Endothelial cell (in vitro differentiated cells): ENCODE measurements at regions not wholly inside any gene's neighbourhood (a gene's known extent, or its start where the extent isn't known, plus 50 kb on each side); places are given as distances from the start of the nearest gene placed in this dataset.

Experiments
- DNase-seq: peaks from one replicate; pipeline ENCODE4 v3.0.0; 2021; ENCODE audit warnings: low spot score
- H3K27ac Mint-ChIP-seq: one replicate; pipeline ENCODE4 v1.8.0; 2021; ENCODE audit warnings: mixed read lengths, inconsistent platforms; ENCODE audit not compliant: unreplicated experiment
- H3K27me3 Mint-ChIP-seq: one replicate; pipeline ENCODE4 v1.8.0; 2021; ENCODE audit warnings: mild to moderate bottlenecking, moderate library complexity, mixed read lengths, inconsistent platforms; ENCODE audit not compliant: unreplicated experiment
- H3K36me3 Mint-ChIP-seq: one replicate; pipeline ENCODE4 v1.8.0; 2021; ENCODE audit warnings: mild to moderate bottlenecking, low read depth, mixed read lengths, inconsistent platforms; ENCODE audit not compliant: unreplicated experiment
- H3K4me1 Mint-ChIP-seq: one replicate; pipeline ENCODE4 v1.8.0; 2021; ENCODE audit warnings: mild to moderate bottlenecking, mixed read lengths, inconsistent platforms; ENCODE audit not compliant: unreplicated experiment
- H3K4me3 Mint-ChIP-seq: one replicate; pipeline ENCODE4 v1.8.0; 2021; ENCODE audit warnings: mild to moderate bottlenecking, mixed read lengths, inconsistent platforms; ENCODE audit not compliant: unreplicated experiment
- H3K9me3 Mint-ChIP-seq: one replicate; pipeline ENCODE4 v1.8.0; 2021; ENCODE audit warnings: mixed read lengths, inconsistent platforms; ENCODE audit not compliant: unreplicated experiment
- TF ChIP-seq, protein P1 (sequence below): fragments of 200-600 bp; sonication (generic); IDR thresholded peaks from one replicate; pipeline ENCODE4 v1.5.0; 2021; ENCODE audit warnings: antibody characterized with exemption; ENCODE audit not compliant: unreplicated experiment

DNA sequence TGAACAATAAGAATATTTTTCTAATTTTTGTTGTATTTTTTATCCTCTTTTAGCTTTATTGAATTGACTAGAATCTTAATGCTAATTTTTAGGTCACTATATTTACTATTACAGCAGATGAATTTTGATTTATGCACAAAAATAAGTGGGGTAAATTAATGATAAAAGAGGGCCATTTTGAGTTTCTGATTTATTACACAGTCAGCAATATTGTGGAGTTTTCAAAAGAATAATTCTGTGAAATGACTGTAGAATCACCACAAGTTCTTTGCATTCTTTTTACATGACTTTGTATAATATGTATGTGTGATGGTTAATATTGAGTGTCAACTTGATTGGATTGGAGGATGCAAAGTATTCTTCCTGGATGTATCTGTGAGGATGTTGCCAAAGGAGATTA is 812.4 kb upstream of the DPPA4 start:
- DNase-seq, result no peak
- Mint-ChIP-seq H3K4me3 (no peak overlapping the region), H3K36me3 (no peaks in the 10 kb centered on the region), H3K4me1 (no peaks in the 10 kb centered on the region), H3K9me3 (no peaks in the 10 kb centered on the region), H3K27me3 (no peaks in the 10 kb centered on the region), H3K27ac (no peak overlapping the region)
- TF ChIP-seq, protein P1, sequence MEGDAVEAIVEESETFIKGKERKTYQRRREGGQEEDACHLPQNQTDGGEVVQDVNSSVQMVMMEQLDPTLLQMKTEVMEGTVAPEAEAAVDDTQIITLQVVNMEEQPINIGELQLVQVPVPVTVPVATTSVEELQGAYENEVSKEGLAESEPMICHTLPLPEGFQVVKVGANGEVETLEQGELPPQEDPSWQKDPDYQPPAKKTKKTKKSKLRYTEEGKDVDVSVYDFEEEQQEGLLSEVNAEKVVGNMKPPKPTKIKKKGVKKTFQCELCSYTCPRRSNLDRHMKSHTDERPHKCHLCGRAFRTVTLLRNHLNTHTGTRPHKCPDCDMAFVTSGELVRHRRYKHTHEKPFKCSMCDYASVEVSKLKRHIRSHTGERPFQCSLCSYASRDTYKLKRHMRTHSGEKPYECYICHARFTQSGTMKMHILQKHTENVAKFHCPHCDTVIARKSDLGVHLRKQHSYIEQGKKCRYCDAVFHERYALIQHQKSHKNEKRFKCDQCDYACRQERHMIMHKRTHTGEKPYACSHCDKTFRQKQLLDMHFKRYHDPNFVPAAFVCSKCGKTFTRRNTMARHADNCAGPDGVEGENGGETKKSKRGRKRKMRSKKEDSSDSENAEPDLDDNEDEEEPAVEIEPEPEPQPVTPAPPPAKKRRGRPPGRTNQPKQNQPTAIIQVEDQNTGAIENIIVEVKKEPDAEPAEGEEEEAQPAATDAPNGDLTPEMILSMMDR, result no peak

DNA sequence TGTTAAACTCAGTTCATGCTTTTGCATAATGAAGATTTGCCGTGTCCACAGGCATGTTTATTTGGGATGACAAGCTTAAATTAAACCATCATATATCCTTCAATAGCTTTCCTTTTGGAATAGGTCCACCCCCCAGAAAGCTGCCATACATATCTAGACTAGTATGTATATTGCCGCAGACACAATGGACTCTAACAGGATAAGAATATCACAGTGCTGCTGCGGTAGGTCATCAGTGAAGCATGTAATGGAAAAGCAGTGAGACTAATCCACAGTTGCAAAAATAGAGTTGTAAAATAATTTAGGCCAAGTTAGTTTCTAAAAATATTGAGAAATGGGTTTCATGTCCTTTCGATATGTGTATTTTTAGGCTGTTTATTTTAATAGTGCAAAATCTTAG is 819.9 kb upstream of the DPPA4 start:
- H3K4me1 Mint-ChIP-seq, result no peaks in the 10 kb centered on the region
- H3K36me3 Mint-ChIP-seq, result no peaks in the 10 kb centered on the region
- DNase-seq, result no peak
- TF ChIP-seq, protein P1, result no peak
- no peak overlapping the region for H3K27ac Mint-ChIP-seq
- no peaks in the 10 kb centered on the region for H3K9me3 Mint-ChIP-seq
- no peaks in the 10 kb centered on the region for H3K27me3 Mint-ChIP-seq
- no peak overlapping the region for H3K4me3 Mint-ChIP-seq

DNA sequence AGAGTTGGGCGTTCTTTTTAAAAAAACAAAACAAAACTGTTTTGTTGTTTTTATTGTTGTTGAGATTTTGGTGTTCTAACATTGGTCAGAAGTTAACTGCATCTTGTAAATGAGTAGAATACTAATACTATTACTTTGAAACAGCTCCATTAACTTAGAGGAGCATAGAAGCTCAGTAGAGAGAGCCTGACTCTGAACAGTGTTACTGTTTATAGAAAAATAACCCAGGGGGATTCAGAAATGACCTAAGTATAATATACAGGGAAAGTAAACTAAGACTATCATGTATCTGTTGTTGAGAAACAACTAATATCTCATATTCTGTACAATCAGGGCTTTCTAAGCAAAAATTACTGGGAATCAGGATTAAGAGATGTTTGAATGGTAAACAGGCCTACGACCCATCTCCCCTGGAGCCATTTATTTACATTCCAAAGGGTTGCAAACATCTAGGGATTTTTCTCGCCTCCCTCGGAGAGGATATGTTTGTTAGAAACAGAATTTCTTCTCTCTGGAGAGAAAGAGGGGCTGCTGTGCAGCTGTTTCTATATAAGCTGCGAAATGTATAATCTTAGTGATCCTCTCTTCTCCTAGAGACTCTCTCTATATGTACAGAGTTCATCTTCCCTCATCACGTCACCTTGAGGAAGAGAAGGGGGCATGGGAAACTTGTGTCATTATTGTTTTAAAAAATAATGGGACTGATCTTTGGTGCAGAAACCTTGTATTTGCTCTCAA is 827.5 kb upstream of the DPPA4 start:
- DNase-seq, result no peak
- Mint-ChIP-seq H3K4me3 (no peak overlapping the region), H3K27ac (no peak overlapping the region), H3K9me3 (no peaks in the 10 kb centered on the region), H3K27me3 (no peaks in the 10 kb centered on the region), H3K36me3 (no peaks in the 10 kb centered on the region), H3K4me1 (no peaks in the 10 kb centered on the region)
- TF ChIP-seq, protein P1, result no peak

DNA sequence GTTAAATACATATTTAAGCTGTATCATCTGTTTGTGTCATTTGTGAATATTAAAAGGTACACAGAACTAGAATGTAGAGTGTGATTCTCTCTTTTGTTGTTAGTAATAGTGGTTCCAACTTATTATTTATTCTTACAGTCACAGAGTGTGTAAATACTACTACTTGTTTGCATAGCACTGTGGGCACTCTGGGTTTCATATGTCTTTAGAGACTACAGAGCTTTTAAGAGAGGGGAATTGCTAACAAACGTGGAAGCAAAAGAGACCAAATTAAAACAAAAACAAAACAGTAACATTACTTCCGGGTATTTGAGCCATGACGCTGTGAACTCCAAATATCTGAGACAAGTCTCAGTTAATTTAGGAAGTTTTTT is 828.0 kb upstream of the DPPA4 start:
- Mint-ChIP-seq H3K36me3 (no peaks in the 10 kb centered on the region), H3K27ac (no peak overlapping the region), H3K4me3 (no peak overlapping the region), H3K9me3 (no peaks in the 10 kb centered on the region), H3K27me3 (no peaks in the 10 kb centered on the region), H3K4me1 (no peaks in the 10 kb centered on the region)
- TF ChIP-seq, protein P1, result no peak
- no peak for DNase-seq

DNA sequence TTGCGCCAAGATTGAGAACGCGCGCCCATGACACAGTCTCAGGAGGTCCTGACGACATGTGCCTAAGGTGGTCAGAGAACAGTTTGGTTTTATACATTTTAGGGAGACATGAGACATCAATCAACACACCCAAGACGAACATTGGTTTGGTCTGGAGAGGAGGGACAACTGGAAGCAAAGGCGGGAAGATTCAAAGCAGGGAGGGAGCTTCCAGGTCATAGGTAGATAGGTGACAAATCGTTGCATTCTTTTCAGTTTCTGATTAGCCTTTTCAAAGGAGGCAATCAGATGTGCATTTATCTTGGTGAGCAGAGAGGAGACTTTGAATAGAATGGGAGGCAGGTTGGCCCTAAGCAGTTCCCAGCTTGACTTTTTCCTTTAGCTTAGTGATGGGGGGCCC is 828.4 kb upstream of the DPPA4 start:
- Mint-ChIP-seq H3K9me3 (no peaks in the 10 kb centered on the region), H3K27me3 (no peaks in the 10 kb centered on the region), H3K4me1 (no peaks in the 10 kb centered on the region), H3K27ac (no peak overlapping the region), H3K36me3 (no peaks in the 10 kb centered on the region), H3K4me3 (no peak overlapping the region)
- TF ChIP-seq, protein P1, result no peak
- DNase-seq, result no peak
